Lung (tissue), 11 donors: ENCODE measurements at regions not wholly inside any gene's neighbourhood (a gene's known extent, or its start where the extent isn't known, plus 50 kb on each side); places are given as distances from the start of the nearest gene placed in this dataset.

Experiments
- ATAC-seq: fragments of 200-7000 bp; cut with Tn5 transposase; one replicate; pipeline ENCODE4 v1.9.1; 2020; ENCODE audit warnings: moderate number of reproducible peaks; ENCODE audit not compliant: insufficient read depth, low FRiP score
- DNase-seq, 3 donors: peaks; one replicate each; pipeline ENCODE4 v3.0.0-alpha.2; 2013 to 2017
- H3K27ac ChIP-seq, 2 donors: one replicate each; pipeline ENCODE4 v1.5.1; 2013; ENCODE audit warnings: mild to moderate bottlenecking in 2 of 2, moderate library complexity in 2 of 2, control low read depth in 1 of 2, inconsistent platforms in 1 of 2, low read depth in 1 of 2, low read length in 1 of 2
- H3K27me3 ChIP-seq, 3 donors: one replicate each; pipeline ENCODE4 v1.5.1; 2013; ENCODE audit warnings: low read length in 2 of 3; ENCODE audit not compliant: control insufficient read depth in 3 of 3, insufficient read depth in 3 of 3
- H3K36me3 ChIP-seq, 4 donors: one replicate each; pipeline ENCODE4 v1.5.1; 2013; ENCODE audit warnings: low read length in 4 of 4, mild to moderate bottlenecking in 1 of 4, moderate library complexity in 1 of 4; ENCODE audit not compliant: control insufficient read depth in 4 of 4, insufficient read depth in 4 of 4
- H3K4me1 ChIP-seq, 5 donors: one replicate each; pipeline ENCODE4 v1.5.1; 2013; ENCODE audit warnings: low read length in 5 of 5, mild to moderate bottlenecking in 2 of 5, moderate library complexity in 1 of 5; ENCODE audit not compliant: control insufficient read depth in 5 of 5, insufficient read depth in 5 of 5
- H3K4me3 ChIP-seq: one replicate; pipeline ENCODE4 v1.5.1; 2013; ENCODE audit warnings: mild to moderate bottlenecking, control low read depth, moderate library complexity
- H3K9ac ChIP-seq, 2 donors: one replicate each; pipeline ENCODE4 v1.5.1; 2013; ENCODE audit warnings: low read length in 2 of 2, control low read depth in 1 of 2; ENCODE audit not compliant: insufficient read depth in 1 of 2
- H3K9me3 ChIP-seq, 4 donors: one replicate each; pipeline ENCODE4 v1.5.1; 2013; ENCODE audit warnings: low read length in 3 of 4, mild to moderate bottlenecking in 1 of 4, moderate library complexity in 1 of 4; ENCODE audit not compliant: control insufficient read depth in 4 of 4, insufficient read depth in 3 of 4
- CTCF ChIP-seq: IDR thresholded peaks from 2 replicates; pipeline ENCODE4 v1.5.1; 2012; ENCODE audit warnings: mild to moderate bottlenecking; ENCODE audit errors: control extremely low read depth, extremely low read depth
- WGBS, 2 donors: extraction: QIAGEN DNeasy Blood & Tissue Kit; methylation state at CpG; one replicate each; pipeline ENCODE4 v1.1.7; 2013; 5-methylcytosine and 5-hydroxymethylcytosine counted together
- donor health status: control.
- donor health status: control.
- donor health status: Bipolar disorder and iron deficiency.
- donor health status: healthy.
- donor health status: DM: yes; HTN: yes; CAD: no.

GRCh38 chr6:74780831-74781230 is 425.0 kb downstream of the COL12A1 start:
- no peaks in the 10 kb centered on the region for H3K9me3 ChIP-seq
- no peak overlapping the region for H3K27ac ChIP-seq
- ATAC-seq = no peak
- no peak for DNase-seq
- TF ChIP-seq CTCF = no peak
- H3K27me3 ChIP-seq = peaks cover 0 to 3% (median 0%) of the 10 kb centered on the region in 3 donors
- no peak overlapping the region for H3K9ac ChIP-seq
- no peak overlapping the region for H3K4me3 ChIP-seq
- no peaks in the 10 kb centered on the region for H3K36me3 ChIP-seq
- H3K4me1 ChIP-seq = no peaks in the 10 kb centered on the region

DNA sequence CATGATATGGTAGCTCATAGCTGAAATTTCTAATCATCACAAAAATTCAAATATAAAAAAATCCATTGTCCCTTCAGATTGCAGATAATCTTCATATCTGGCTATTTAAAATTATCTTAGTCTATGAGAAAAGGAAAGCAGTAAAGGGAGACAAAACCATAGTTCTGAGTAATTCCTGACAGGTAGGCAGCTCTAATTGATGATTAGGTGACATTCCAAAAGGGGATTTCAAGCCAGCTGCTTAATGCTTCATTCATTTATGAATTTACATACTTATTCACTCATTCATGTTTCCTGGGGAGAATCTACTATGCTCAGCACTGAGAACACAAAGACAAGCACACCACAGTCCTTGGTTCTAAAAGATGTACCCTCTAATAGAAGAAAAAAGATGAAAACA is 437.1 kb downstream of the COL12A1 start:
- peaks cover 0 to 7% (median 0%) of the 10 kb centered on the region in 5 donors for H3K4me1 ChIP-seq
- ATAC-seq = no peak

DNA sequence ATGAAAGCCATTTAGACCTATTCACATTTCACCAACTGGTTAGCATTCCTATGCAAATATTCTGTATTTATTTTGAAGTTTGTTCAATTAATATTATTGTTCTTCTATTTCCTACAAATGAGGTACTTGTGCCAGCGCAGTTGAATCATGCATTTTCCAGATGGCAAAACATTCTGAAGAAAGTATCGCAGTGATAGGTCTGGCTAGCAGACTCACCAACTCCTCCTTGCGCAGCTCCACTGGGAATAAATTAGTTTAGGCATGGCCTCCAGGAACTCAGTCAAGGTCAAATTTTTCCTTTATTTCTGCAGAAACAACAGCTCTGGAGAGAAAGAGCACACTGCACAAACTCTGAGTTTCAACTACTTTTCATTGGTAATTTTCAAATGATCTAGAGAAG is 437.7 kb downstream of the COL12A1 start:
- H3K36me3 ChIP-seq = no peaks in the 10 kb centered on the region
- peaks cover 0 to 7% (median 0%) of the 10 kb centered on the region in 5 donors for H3K4me1 ChIP-seq
- no peak overlapping the region for H3K9ac ChIP-seq
- ATAC-seq (no peak), DNase-seq (no peak)
- no peaks in the 10 kb centered on the region for H3K9me3 ChIP-seq
- no peak overlapping the region for H3K4me3 ChIP-seq
- 77 to 84% methylated on average over 3 of the region's 3 CpGs for WGBS, 2 donors
- TF ChIP-seq CTCF = no peak
- peaks cover 0 to 25% (median 8%) of the 10 kb centered on the region in 3 donors for H3K27me3 ChIP-seq
- H3K27ac ChIP-seq = no peak overlapping the region

More for the DNA sequence above, 437.1 kb downstream of the COL12A1 start:
- no peak for TF ChIP-seq CTCF
- Histone ChIP-seq H3K4me3 (no peak overlapping the region), H3K27ac (no peak overlapping the region), H3K27me3 (peaks cover 0 to 21% (median 8%) of the 10 kb centered on the region in 3 donors), H3K9ac (no peak overlapping the region), H3K36me3 (no peaks in the 10 kb centered on the region), H3K9me3 (no peaks in the 10 kb centered on the region)
- DNase-seq = no peak

- Histone ChIP-seq H3K9ac (no peak overlapping the region), H3K27me3 (peaks cover 0 to 39% (median 13%) of the 10 kb centered on the region in 3 donors), H3K27ac (no peak overlapping the region), H3K4me3 (no peak overlapping the region), H3K9me3 (no peaks in the 10 kb centered on the region), H3K36me3 (no peaks in the 10 kb centered on the region), H3K4me1 (peaks cover 0 to 7% (median 0%) of the 10 kb centered on the region in 5 donors)
- no peak for ATAC-seq
- no peak for DNase-seq
- no peak for TF ChIP-seq CTCF
- WGBS, 2 donors = 87 to 88% methylated on average over 3 of the region's 3 CpGs
These were observed 440.4 kb downstream of the COL12A1 start for GRCh38 chr6:74765486-74765885.
